Stimulated activated naive CD8-positive, alpha-beta T cell treated with anti-CD3 and anti-CD28 coated beads, Interleukin-15, Interleukin-2, amounts not matched to agents 100 U/mL and 50 U/mL, for 24 hours (primary cell): ENCODE measurements at regions not wholly inside any gene's neighbourhood (a gene's known extent, or its start where the extent isn't known, plus 50 kb on each side); places are given as distances from the start of the nearest gene placed in this dataset.

Experiments used
- ATAC-seq: fragments of 150-1000 bp; cut with Tn5 transposase; one replicate; pipeline ENCODE4 v1.10.0; 2021
- DNase-seq: peaks from one replicate; pipeline ENCODE4 v3.0.0; 2021

DNA sequence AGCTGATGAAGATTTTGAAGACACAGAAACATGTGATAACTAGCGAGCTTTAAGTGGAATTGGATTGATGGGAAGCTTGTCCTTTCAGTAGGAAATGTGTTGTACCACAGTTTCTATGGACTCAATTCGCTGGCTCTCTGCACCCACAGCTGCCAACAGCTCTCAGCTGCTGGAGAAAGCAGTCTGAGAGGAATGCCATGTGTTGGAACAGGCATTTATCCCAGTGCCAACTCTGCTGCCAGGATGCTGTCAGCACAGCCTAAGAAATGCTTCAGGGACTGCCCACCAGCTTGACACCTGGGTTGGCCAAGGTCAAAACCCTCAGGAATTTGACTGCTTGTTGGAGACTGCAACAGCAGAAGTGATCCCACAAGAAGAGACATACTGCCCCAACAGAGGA, 193.0 kb upstream of the THSD7B start:
- no peak for ATAC-seq
- DNase-seq: no peak

DNA sequence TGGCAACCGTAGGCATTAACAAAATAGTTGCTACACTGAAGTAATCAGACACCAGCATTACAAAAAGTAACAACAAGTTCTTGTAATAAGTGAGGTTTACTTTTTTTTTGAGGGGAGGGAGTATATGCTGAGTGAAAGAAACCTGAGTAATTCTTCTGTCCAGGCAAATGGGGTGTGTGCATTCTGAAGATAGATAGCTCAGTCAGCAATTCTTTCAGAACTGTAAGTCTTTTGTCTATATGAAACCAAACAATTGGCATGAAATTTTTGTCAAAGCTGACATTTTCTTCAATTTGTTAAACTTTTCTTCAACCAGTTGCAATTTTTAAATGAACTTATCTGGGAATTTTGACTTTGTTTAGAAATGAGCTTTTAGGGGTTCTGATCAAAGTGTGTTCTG, 208.1 kb upstream of the THSD7B start:
- no peak for DNase-seq

DNA sequence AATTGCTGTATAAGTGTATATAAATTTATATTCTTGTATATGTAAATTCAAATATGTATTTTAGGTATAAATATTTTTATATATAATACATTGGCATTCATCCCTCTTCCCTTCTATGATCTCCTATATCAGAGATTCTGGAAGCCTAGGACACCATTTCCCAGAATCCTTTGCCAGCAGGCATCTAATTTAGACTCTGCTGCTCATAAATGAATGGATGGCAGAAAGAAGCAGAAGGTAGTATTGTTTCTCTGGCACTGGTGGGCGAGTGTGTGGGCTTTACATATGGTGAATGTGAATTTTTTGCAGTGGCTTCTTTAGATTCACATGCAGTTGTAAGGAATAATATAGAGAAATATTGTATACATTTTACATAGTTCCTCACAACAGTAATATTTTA, 215.2 kb upstream of the THSD7B start:
- DNase-seq (no peak), ATAC-seq (no peak)

More for the DNA sequence above, 208.1 kb upstream of the THSD7B start:
- ATAC-seq: no peak

DNA sequence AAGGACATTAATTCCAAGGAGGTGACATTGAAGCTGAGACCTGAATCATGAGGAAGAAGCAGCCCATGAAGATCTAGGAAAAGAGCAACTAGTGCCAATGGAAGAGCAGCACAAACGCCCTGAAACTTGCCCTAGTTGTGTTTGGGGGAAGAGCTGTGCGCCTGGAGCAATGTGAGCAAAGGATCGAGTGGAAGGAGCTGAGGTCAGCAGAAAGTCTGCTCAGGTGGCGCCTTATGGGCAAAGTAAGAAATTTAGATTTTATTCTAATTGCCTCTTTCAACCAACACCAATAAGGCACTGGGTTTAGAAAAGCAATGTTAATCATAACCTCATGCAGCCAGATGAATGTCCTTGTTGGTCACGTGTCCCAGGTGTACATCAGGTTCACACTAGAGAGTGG, 226.0 kb upstream of the THSD7B start:
- ATAC-seq (no peak), DNase-seq (no peak)

DNA sequence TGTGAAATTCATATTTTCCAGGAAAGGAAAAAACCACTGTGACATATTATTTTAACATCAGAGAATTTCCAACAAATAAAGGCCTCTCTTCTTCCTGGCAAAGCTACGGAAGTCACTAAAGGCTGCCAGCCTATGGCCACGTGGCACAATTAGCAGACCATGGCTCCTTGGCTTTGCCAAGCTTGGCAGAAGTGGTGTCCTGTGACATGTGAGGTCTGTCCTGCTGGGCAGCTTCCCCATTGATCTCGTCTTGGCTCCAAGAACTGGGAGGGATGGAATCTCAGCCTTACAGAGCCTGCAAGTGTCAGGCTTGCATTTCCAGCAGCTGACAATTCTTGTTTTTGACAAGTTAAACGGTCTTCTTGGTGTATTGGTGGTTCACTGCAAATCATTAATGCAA, 226.9 kb upstream of the THSD7B start:
- ATAC-seq: no peak
- DNase-seq: no peak

DNA sequence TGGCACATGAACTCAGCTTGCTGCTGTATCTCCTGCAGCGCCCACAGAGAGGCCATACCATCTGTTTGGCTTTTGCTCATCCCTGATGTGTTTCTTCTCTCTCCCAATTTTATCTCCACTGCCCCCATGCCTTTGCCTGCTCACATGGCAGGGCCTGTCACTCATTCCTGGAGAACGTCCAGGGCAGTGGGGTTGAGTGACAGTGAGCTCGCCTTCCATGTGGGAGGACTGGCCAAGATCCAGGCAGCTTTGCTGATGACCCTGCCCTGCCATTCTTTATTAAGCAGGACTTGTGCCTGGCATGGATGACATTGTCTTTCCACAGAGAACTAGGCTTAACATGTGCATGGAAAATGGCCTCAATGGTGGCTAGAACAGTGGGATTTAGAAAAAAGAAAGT, 230.5 kb upstream of the THSD7B start:
- ATAC-seq (no peak), DNase-seq (no peak)

DNA sequence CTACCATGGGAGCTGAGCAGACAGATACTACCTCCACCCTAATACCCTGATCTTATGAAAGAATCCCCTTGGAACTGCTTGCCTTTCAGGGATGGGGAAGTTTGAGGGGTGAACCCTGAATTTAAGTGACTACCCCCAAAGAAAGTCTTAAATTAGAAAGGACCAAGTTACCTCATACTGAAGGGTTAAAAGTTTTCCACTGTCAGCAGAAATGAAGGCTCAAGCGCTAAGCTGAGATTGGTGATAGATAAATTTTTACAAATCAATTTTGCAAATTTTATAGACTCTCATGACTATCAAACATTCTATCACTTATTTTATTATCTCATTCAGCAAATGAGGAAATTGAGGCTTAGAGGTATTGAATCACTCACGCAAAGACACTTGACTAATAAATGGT, 233.2 kb upstream of the THSD7B start:
- ATAC-seq (no peak), DNase-seq (no peak)

DNA sequence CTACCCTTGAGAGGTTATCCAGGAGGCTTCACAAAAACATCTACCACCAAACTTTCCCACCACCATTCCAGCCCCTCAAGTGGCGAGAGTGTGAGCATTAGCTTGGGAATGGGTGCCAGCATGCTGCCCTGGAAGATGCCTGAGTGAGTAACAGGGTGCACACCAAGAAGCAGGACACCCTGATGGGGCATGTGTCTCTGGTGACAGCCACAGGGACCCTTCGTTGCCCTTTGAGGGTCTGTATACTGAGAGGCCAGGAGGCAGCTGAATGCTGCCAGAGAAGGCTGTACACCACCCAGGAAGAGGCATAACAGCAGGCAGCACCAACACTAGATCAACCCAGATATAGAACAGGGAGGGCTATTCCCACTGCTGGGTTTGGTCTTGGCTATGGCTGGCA, 233.6 kb upstream of the THSD7B start:
- no peak for ATAC-seq
- DNase-seq: no peak

DNA sequence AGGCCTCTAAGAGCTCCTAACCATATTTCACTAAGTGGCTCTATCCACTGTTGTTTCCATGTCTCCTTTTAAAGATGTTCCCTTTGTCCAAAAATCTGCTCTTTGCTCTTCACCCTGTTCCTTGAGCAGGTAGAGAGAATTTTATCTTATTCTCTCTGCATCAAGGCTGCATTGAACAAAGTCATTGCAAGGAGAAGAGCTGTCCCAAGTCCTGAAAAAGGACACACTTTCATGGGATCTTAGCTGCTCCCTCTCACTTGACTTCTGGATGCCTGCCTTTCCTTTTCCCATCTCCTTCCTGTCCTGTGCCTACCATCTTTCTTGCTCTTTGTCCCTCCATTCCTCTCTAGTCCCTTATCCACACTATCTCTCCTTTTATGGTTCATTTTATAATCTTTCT, 235.2 kb upstream of the THSD7B start:
- ATAC-seq: no peak
- DNase-seq: no peak

DNA sequence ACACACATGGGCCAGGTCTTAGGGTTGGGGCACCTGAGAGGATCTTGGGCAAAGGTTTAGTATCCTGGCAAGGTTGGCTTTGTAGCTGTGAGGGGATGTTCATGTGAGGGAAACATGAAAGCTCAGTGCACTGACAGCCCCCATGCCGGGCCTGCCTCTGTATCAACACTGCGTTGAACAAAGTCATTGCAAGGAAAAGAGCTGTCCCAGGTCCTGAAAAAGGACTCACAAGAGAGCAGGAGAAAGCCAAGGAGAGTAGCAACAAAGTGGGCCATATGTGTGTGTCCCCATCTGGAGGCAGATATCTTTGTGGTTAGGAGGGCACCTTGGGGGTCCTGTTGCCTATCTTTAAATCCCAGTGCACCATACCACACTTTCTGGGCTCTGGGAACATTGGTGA, 237.8 kb upstream of the THSD7B start:
- no peak for DNase-seq
- no peak for ATAC-seq

DNA sequence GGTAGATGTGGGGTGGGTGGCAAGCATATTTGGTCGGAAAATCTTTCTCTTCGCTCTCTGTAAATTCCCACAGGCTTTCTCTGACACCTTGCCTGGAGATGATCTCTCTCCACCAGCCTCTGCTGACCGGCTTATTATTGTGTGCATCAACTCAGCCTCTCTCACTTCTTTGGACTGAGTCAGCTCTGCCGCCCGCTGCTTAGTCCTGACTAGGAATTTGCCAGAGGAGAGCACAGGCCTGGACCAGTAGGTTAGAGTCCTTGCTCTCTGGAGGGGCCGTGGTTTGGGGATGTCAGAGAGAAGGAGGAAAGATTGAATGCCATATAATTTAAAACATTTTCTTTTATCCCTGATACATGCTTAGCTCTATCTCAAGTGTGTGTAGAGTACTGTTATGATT, 242.6 kb upstream of the THSD7B start:
- ATAC-seq: no peak
- no peak for DNase-seq

DNA sequence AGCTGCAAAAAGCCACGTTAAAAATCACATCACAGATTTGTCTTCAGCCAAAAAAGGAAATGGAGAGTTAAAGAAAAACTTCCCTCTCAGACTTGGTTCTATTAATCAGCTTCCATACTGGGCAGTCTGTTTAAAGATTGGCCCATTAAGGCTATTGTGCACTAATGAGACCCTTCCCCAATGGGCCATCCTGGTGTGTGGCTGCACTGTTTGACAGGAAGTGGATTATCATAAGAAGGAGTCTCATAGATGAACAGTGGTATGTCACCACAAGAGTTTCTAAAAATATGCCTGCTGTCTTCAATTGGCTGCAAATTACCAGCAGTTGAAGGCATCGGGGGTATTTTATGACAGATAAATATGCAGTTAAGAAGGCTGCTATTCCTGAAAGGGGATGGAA, 247.6 kb upstream of the THSD7B start:
- DNase-seq (no peak), ATAC-seq (no peak)

DNA sequence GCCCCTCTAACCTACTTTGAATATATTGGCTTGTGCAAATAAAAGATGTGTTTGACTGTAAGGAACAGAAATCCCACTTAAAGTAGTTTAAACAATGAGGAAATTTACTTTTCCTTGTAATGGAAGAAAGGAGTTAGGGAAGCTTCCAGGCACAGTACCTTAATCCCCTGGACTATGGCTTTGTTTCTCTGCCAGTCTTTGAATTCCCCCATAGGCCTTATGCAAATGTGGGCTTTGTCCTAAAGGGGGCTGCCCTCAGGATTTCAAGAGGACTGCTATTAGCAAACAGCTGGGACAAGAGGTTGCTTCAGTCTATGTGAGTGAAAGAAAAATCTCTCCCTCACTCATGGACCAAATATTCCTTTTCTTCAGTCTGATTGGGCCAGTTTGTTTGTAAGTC, 255.1 kb upstream of the THSD7B start:
- no peak for ATAC-seq
- DNase-seq: no peak

DNA sequence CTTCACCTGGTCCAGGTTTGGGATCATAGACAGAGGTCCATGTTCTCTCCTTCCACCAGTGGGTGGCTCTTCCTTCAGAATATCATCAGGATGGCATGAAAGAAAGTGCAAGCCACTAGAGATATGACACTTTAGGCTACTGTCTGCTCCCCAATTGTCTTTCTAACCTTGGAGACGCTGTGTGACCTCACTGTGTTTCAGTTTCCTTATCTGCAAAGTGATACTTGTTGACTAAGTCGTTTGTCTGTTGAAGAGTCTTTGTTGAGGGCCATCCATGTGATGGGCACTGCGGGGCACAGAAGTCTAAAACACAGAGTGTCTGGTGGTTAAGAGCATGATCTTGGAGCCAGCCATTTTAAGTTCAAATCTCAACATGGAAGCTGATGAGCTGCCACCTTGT, 259.9 kb upstream of the THSD7B start:
- ATAC-seq: no peak

DNA sequence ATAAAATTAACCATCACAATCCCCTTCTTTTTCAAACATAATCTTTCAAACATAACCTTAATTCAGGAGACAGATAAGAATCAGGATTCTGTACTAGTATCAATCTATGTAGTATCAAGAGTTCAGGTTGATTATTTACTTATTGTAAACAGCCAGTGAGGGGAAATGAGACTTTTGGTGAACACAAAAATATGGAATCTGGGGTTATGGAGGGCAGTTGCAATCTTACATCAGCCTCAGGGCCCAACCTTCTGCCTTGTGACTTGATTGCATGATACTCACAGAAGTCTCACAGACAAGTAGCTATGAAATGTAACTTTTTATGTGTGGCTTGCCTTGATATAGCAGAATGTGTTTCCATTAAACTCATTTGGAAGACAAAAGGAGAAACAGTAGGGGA, 262.7 kb upstream of the THSD7B start:
- ATAC-seq: no peak
- DNase-seq: no peak

More for the DNA sequence above, 259.9 kb upstream of the THSD7B start:
- no peak for DNase-seq

DNA sequence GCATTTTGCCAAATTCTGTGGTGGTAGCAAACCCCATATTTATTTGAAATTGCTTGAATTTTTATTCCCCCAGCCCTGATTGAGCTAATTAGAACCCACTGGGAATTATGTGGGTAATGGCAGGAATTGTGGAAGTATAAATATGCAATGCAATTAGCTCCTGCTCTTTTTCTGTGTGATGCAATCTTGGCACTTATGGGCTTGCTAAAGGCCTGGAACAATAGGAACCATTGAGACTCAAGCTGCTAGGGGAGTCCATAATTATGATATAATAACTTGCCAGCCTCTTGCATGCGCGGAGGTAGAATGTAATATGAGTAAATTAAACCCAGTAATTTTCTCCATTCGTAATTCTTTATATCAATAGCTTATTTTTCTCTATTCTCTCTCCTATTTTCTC, 267.6 kb upstream of the THSD7B start:
- DNase-seq (no peak), ATAC-seq (no peak)

DNA sequence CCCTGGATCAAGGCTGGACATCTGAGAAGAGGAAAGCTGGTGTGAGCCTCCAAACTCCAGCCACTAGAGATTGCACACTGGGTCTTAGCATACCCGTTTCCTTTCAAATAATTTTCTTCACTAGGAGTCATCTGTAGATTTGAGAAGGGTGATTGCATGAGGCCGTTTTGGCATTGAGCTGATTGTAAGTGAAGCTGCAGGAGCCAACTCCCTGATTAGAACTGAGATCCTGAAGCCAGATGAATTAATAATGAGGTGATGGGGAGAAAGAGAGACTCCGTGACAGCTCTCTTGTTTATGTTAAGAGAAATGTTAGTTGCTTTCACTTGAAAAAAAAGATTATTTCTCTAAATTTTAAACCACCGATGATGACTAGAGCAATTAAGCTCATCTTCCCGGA, 268.4 kb upstream of the THSD7B start:
- no peak for ATAC-seq
- DNase-seq: no peak

DNA sequence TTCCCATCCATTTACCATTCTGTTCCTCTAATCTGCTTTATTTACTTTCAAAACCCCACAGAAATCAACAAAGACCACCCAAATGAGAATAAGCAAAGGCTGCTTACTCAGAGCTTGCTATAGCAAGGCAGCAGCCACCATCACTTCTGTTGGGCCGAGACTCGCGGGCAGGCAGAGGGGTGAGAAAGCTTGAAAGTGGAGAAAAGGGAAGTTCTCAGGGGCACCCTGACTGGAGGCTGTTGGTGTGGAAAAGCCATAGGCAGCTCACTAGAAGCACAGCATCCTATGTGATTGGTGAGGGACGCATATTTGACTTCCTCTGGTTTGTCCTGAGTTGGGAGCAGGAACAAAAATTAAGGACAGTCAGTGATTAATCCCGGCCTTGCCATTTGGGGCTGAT, 269.7 kb upstream of the THSD7B start:
- no peak for ATAC-seq
- no peak for DNase-seq

DNA sequence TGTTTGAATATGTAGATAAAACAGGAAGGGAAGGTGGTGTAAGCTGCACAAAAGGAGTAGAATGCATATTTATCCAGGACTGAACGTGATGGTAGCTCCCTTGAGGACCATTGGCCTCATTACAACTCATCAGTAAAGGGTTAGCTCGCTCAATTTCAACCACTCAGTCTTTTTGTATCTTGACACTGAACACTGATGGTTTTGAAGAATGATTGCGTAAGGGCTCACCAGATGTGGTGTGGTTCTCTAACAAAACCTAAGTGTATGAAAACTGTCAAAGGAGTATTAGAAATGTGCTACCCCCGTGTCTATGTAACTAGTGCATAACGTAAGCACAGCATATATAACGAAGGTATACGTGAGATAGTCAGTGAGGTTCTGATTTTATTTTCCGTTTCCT, 272.4 kb upstream of the THSD7B start:
- DNase-seq (no peak), ATAC-seq (no peak)

DNA sequence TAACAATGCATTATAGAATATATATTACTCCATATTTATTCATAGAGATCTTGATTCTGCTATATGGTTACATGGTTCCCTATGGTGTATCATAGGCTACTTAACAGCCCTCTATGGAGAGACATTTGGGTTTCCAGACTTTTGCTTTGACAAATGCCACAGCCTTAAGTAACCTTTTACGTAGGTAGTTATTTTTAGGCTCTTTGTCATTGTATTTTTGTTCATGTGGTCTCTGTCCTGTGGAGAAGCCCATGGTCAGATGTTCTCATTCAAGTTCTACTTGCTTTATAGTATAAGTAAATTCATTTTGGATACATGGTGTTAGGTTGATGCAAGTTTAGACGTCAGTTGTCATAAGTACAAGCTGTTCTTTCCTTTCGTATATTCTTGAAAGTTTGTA, 275.2 kb upstream of the THSD7B start:
- DNase-seq (no peak), ATAC-seq (no peak)

DNA sequence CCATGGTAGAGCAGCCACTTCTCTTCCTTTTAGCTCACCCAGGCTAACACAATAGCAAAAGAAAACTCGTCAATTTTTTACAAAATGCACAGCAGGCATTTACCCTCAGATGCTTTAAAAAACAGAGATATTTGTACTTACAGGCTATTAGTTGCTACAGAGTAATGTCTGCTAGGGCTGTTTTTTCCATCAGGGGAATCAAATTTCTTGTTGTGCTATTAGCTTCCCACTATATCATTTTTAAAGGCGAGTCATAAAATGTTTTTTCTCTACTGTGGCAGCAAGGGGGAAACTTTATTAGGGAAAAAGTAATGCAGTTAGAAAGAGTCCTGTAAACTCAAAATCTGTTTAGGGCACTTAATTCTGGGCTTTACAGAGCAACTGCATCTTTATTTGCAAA, 277.9 kb upstream of the THSD7B start:
- DNase-seq (no peak), ATAC-seq (no peak)

DNA sequence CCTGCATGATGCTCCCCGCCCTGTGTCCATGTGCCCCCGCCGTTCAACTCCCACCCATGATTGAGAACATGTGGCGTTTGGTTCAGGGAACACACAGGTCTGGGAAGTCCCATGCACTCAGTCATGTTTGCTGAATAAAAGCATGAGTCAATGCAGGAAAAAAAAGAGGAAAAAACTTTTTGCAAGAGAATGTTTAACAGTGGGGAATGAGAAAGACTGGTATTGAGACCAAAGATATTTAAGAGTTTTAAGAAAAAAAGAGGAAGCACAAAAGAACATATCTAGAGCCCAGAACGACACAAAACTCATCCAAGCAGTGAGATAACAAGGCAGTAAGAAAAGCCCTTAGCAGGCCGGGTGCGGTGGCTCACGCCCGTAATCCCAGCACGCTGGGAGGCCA, 279.2 kb upstream of the THSD7B start:
- DNase-seq: no peak
- no peak for ATAC-seq

DNA sequence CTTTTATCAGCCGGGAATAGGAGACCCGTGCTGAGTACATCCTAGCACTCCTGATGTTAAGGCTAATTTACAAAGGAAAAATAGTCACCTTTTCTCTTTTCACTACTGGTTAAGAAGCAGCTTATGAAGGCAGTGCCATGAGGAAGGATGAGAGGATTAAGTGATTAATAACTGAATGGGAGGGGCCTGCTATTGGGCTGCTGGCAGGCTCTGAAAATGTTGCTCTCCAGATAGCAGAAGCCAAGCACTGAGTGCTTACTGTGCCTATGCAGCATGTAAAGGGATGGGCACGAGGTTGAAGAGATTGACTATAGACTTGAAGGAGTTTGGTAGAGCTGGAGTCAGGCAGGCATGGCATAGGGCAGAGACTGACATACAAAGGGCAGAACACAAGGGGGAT, 282.4 kb upstream of the THSD7B start:
- DNase-seq (no peak), ATAC-seq (no peak)

DNA sequence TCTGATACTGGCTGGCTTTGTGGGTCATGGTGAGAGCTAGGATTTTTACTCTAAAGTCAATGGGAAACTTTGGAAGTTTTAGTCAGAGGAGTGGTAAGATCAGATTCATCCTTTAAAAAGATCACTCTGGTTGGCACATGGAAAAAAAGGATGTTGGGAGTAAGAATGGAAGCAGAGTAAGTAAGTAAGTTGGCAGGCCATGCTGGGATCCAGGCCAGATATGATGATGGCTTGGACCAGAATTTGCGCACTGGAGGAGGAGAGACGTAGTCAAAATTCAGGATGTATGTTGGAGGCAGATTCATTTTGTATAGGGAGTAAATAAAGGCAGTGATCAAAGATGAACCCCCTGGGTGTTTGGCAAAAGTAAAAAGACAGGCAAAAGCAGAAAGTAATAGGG, 283.3 kb upstream of the THSD7B start:
- DNase-seq (no peak), ATAC-seq (no peak)

DNA sequence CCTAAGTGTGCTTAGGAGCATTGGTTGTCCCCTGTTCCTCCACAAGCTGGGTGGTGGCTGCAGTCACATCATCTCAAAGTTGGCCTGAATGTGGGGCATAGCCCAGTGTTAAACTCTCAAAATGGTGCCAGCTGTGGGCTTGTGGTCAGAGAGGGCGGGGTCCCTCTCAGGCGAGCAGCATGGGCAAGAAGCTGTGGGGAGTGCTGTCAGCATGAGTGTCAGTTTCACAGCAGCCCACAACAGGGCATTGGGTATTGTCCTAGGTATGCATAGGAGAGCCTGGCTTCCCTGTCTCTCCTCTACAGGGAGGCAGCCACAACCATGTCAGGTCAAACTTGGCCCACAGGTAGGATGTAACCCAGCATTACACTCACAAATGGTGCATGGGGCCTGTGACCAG, 285.6 kb upstream of the THSD7B start:
- DNase-seq (no peak), ATAC-seq (no peak)
